ENCODE measurements at regions not wholly inside any gene's neighbourhood (a gene's known extent, or its start where the extent isn't known, plus 50 kb on each side); places are given as distances from the start of the nearest gene placed in this dataset.

DNA sequence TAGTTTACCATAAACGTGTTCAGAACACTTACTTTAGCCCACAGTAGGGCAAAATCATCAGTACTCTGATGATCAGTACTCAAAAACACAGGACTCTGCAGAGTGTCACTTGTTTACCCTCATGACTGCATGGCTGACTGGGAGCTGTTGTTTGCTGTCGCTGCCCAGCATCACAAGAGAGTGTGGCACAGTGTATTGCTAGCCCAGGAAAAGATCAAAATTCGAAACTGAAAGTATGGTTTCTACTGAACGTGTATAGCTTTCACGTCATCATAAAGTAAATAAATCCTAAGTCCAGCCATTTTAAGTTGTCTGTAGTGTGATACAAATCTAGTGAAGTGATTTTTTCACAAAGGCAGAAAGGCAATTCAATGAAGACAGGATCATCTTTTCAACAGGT, 184.6 kb downstream of the RAMP3 start:
- Histone ChIP-seq H2BK120ac (ENCODE audit: low read depth, low read length, poor library complexity, severe bottlenecking) (no peak overlapping the region), H2BK12ac (ENCODE audit: insufficient read length, low read depth, low read length) (no peak overlapping the region), H3K4me2 (ENCODE audit: insufficient read depth, insufficient read length, low read length) (no peak overlapping the region), H4K91ac (ENCODE audit: insufficient read length, low read depth, low read length) (no peak overlapping the region), H3K9me3 (ENCODE audit: control insufficient read depth, low read depth, low read length) (no peaks in the 10 kb centered on the region), H3K79me2 (ENCODE audit: insufficient read depth, low read length) (no peaks in the 10 kb centered on the region), H2BK5ac (ENCODE audit: insufficient read length, low read length) (no peak overlapping the region), H2BK15ac (ENCODE audit: low read depth, low read length) (no peak overlapping the region), H4K5ac (ENCODE audit: insufficient read length, low read depth, low read length) (no peak overlapping the region), H4K8ac (replicated peaks; ENCODE audit: insufficient read length, low read depth, low read length) (no peak overlapping the region), H3K4ac (ENCODE audit: low read depth, low read length) (no peak overlapping the region), H3T11ph (ENCODE audit: low read length) (no peak overlapping the region), H4K20me1 (ENCODE audit: control insufficient read depth, insufficient read depth, insufficient read length) (no peaks in the 10 kb centered on the region), H3K27me3 (ENCODE audit: insufficient read depth, low read length) (no peaks in the 10 kb centered on the region), H3K79me1 (ENCODE audit: insufficient read depth, low read depth, low read length, poor library complexity, severe bottlenecking) (no peaks in the 10 kb centered on the region), H3K23me2 (ENCODE audit: insufficient read length, low read depth, low read length, poor library complexity, severe bottlenecking) (no peaks in the 10 kb centered on the region), H3K4me1 (ENCODE audit: insufficient read depth, low read length) (no peaks in the 10 kb centered on the region), H3K23ac (ENCODE audit: insufficient read length, low read depth, low read length) (no peak overlapping the region), H3K18ac (ENCODE audit: insufficient read length, low read depth, low read length) (no peak overlapping the region), H2AK5ac (ENCODE audit: insufficient read length, low read length) (no peak overlapping the region), H3K14ac (ENCODE audit: insufficient read depth, low read length) (no peak overlapping the region), H2BK20ac (ENCODE audit: low read depth, low read length, poor library complexity, severe bottlenecking) (no peak overlapping the region), H3K27ac (ENCODE audit: insufficient read length, low read depth, low read length) (no peak overlapping the region), H3K56ac (ENCODE audit: insufficient read length, low read depth, low read length) (no peak overlapping the region), H3K9ac (ENCODE audit: extremely low read depth, insufficient read length, low read length) (no peak overlapping the region), H2AFZ (ENCODE audit: low read length) (no peak overlapping the region)
- no peaks in the 10 kb centered on the region for H3K9me3 Mint-ChIP-seq
- TF ChIP-seq, protein P1, sequence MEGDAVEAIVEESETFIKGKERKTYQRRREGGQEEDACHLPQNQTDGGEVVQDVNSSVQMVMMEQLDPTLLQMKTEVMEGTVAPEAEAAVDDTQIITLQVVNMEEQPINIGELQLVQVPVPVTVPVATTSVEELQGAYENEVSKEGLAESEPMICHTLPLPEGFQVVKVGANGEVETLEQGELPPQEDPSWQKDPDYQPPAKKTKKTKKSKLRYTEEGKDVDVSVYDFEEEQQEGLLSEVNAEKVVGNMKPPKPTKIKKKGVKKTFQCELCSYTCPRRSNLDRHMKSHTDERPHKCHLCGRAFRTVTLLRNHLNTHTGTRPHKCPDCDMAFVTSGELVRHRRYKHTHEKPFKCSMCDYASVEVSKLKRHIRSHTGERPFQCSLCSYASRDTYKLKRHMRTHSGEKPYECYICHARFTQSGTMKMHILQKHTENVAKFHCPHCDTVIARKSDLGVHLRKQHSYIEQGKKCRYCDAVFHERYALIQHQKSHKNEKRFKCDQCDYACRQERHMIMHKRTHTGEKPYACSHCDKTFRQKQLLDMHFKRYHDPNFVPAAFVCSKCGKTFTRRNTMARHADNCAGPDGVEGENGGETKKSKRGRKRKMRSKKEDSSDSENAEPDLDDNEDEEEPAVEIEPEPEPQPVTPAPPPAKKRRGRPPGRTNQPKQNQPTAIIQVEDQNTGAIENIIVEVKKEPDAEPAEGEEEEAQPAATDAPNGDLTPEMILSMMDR (conservative IDR thresholded peaks at IDR 0.05), result no peak
- H3K27me3 Mint-ChIP-seq (ENCODE audit: low read depth), result peaks cover 10% of the 10 kb centered on the region
- H3K4me3 Mint-ChIP-seq, result no peak overlapping the region
- no CpG with 5 or more reads among the region's 5 CpGs for WGBS (ENCODE audit: extremely low coverage, insufficient read length, low lambda C conversion rate)
- H3K4me1 Mint-ChIP-seq, result no peaks in the 10 kb centered on the region
- no peaks in the 10 kb centered on the region for H3K36me3 Mint-ChIP-seq (ENCODE audit: insufficient read depth in 1 of 3, low read depth in 3 of 3)
- DNase-seq, result no peak
- no peak overlapping the region for H3K27ac Mint-ChIP-seq
